ENCODE measurements at regions not wholly inside any gene's neighbourhood (a gene's known extent, or its start where the extent isn't known, plus 50 kb on each side); places are given as distances from the start of the nearest gene placed in this dataset.
"Not testable (repeated sequence)": the region's sequence is repeated elsewhere in the genome, so short reads cannot be mapped to it uniquely, and the experiment has no call there.

DNA sequence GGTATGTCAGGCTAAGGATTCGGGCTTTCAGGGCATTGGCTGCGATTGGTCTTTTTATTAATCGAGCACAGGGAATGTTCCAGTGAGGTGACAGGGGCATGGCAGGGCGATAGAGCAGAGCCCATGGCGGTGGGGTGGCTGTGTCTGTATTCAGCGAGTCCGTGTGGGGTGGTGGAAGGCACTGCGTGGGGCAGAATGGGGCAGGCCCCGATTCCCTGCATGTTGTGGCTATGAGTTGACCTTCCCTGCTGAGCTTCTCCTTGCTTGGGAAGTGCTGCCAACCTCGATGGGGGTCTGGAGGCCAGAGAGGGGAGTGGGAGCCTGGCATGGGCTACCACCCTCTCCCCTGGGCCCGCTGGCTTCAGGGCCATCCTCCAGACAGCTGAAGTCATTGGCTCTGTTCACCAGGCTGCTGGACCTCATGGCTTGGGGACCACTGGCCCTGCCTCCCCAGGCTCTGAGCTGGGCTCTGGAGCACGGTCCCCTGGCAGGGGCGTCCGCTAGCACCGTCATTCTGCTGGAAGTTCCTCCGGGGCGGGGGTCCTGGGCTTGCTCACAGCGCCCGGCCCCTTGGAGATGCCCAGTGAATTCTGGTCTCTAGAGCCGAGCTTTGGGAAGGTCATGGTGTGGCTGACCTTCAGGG is 92.1 kb downstream of the NPIPB11 start:
- Histone ChIP-seq H3K79me2 (ENCODE audit: low read depth) (no peaks in the 10 kb centered on the region), H4K20me1 (ENCODE audit: low read depth) (no peaks in the 10 kb centered on the region), H3K9me3 (ENCODE audit: low read depth) (no peaks in the 10 kb centered on the region), H3K9ac (no peak overlapping the region), H3K36me3 (no peaks in the 10 kb centered on the region), H2AFZ (replicated peaks) (no peak overlapping the region), H3F3A (ENCODE audit: low read depth) (peaks cover 8% of the 10 kb centered on the region), H3K4me3 (no peak overlapping the region), H3K4me1 (peaks cover 31% of the 10 kb centered on the region), H3K27ac (no peak overlapping the region), H3K4me2 (no peak overlapping the region), H3K27me3 (no peaks in the 10 kb centered on the region)
- peaks cover 24% of the 10 kb centered on the region for H3K27me3 Mint-ChIP-seq (ENCODE audit: insufficient read depth, low read depth)
- H3K9me3 Mint-ChIP-seq, result no peaks in the 10 kb centered on the region
- peaks cover 59% of the 10 kb centered on the region for H3K4me1 Mint-ChIP-seq
- DNase-seq (ENCODE audit: low spot score), result no peak
- H3K27ac Mint-ChIP-seq, result no peak overlapping the region
- TF ChIP-seq EZH2phosphoT487 (IDR thresholded peaks at IDR 0.05) (no peak), EZH2 (IDR thresholded peaks at IDR 0.05) (no peak)
- TF ChIP-seq, protein P1, sequence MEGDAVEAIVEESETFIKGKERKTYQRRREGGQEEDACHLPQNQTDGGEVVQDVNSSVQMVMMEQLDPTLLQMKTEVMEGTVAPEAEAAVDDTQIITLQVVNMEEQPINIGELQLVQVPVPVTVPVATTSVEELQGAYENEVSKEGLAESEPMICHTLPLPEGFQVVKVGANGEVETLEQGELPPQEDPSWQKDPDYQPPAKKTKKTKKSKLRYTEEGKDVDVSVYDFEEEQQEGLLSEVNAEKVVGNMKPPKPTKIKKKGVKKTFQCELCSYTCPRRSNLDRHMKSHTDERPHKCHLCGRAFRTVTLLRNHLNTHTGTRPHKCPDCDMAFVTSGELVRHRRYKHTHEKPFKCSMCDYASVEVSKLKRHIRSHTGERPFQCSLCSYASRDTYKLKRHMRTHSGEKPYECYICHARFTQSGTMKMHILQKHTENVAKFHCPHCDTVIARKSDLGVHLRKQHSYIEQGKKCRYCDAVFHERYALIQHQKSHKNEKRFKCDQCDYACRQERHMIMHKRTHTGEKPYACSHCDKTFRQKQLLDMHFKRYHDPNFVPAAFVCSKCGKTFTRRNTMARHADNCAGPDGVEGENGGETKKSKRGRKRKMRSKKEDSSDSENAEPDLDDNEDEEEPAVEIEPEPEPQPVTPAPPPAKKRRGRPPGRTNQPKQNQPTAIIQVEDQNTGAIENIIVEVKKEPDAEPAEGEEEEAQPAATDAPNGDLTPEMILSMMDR (IDR thresholded peaks at IDR 0.05), result no peak
- H3K4me3 Mint-ChIP-seq, result peak overlapping the region; percentile 27
- H3K36me3 Mint-ChIP-seq, result no peaks in the 10 kb centered on the region

DNA sequence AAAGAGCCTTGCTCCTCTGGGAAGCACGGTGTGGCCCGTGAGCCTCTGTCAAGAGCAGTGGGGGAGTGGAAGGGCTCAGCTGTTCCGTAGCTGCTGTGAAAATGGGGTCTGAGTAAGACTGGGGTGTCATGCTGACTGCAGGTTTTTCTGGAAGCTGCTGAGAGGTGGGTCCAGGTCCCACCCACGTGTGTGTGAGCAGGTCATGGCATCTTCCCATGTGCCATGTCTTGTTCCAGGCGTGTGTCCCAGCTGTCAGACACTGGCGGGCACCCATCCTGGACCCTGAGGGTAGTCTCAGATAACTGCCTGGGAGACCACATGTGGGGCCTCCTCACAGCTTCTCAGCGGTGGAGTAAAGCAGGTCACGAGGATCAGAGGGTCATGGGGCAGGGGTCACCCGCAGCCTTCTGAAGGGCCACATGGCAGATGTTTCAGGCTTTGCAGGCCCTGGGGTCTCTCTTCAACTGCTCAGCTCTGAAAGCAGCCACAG is 92.9 kb downstream of the NPIPB11 start:
- Histone ChIP-seq H3F3A (ENCODE audit: low read depth) (peaks cover 1% of the 10 kb centered on the region), H3K4me2 (no peak overlapping the region), H2AFZ (replicated peaks) (no peak overlapping the region), H3K27ac (no peak overlapping the region), H3K27me3 (no peaks in the 10 kb centered on the region), H3K79me2 (ENCODE audit: low read depth) (no peaks in the 10 kb centered on the region), H4K20me1 (ENCODE audit: low read depth) (no peaks in the 10 kb centered on the region), H3K36me3 (no peaks in the 10 kb centered on the region), H3K4me3 (no peak overlapping the region), H3K9ac (no peak overlapping the region), H3K9me3 (ENCODE audit: low read depth) (no peaks in the 10 kb centered on the region), H3K4me1 (peaks cover 25% of the 10 kb centered on the region)
- H3K9me3 Mint-ChIP-seq, result no peaks in the 10 kb centered on the region
- TF ChIP-seq, protein P1 (IDR thresholded peaks at IDR 0.05), result no peak
- TF ChIP-seq EZH2phosphoT487 (IDR thresholded peaks at IDR 0.05) (no peak), EZH2 (IDR thresholded peaks at IDR 0.05) (no peak)
- no peaks in the 10 kb centered on the region for H3K36me3 Mint-ChIP-seq
- H3K4me3 Mint-ChIP-seq, result peak overlapping the region; percentile 27
- H3K27ac Mint-ChIP-seq, result peak overlapping the region; percentile 72
- H3K27me3 Mint-ChIP-seq (ENCODE audit: insufficient read depth, low read depth), result peaks cover 23% of the 10 kb centered on the region
- H3K4me1 Mint-ChIP-seq, result peaks cover 51% of the 10 kb centered on the region
- no peak for DNase-seq (ENCODE audit: low spot score)

DNA sequence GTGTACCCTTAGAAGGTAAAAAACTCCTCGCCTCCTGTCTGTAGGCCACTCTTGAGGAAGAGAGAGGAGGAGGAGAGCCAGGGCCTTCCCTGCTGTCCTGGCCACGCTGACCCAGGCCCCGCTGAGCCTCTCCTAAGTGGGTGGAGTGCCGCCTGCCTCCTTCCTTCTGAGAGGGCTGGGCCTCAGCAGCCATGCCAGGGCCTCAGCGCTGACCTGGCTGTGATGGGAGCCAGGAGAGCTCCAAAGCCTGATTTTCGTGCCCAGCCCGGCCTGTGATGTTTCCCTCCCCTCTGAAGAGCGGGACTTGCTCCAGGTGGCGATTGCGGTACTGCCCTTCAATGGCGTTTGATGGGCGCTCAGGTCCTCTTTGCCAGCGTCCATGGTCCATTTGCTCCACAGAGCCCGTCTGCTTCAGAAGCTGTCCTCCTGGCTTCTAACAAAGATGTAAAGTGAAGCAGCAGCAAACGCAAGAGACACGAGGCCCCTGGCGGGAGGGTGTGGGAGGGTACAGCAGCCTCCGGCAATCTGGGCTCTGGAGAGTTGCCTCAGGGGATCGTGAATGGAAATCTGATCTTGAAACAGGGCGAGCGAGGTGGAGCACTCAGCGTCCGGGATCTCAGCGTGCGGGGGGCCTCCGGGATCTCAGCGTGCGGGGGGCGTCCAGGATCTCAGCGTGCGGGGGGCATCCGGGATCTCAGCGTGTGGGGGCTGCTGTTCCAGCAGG is 93.5 kb downstream of the NPIPB11 start:
- H3K4me2 ChIP-seq, result no peak overlapping the region
- no peaks in the 10 kb centered on the region for H3K36me3 Mint-ChIP-seq
- no peak overlapping the region for H3K4me3 ChIP-seq
- peaks cover 22% of the 10 kb centered on the region for H3K27me3 Mint-ChIP-seq (ENCODE audit: insufficient read depth, low read depth)
- no peak overlapping the region for H3K4me3 Mint-ChIP-seq
- H3K79me2 ChIP-seq (ENCODE audit: low read depth), result no peaks in the 10 kb centered on the region
- no peaks in the 10 kb centered on the region for H4K20me1 ChIP-seq (ENCODE audit: low read depth)
- no peak overlapping the region for H2AFZ ChIP-seq (replicated peaks)
- H3K27ac Mint-ChIP-seq, result peak overlapping the region; percentile 72
- no peaks in the 10 kb centered on the region for H3F3A ChIP-seq (ENCODE audit: low read depth)
- no peak overlapping the region for H3K9ac ChIP-seq
- DNase-seq (ENCODE audit: low spot score), result peak; percentile 22
- H3K36me3 ChIP-seq, result no peaks in the 10 kb centered on the region
- no peaks in the 10 kb centered on the region for H3K9me3 ChIP-seq (ENCODE audit: low read depth)
- TF ChIP-seq, protein P1 (IDR thresholded peaks at IDR 0.05), result no peak
- TF ChIP-seq EZH2 (IDR thresholded peaks at IDR 0.05), result no peak
- TF ChIP-seq EZH2phosphoT487 (IDR thresholded peaks at IDR 0.05), result no peak
- no peak overlapping the region for H3K27ac ChIP-seq
- peaks cover 45% of the 10 kb centered on the region for H3K4me1 Mint-ChIP-seq
- no peaks in the 10 kb centered on the region for H3K27me3 ChIP-seq
- H3K4me1 ChIP-seq, result peaks cover 19% of the 10 kb centered on the region
- no peaks in the 10 kb centered on the region for H3K9me3 Mint-ChIP-seq

DNA sequence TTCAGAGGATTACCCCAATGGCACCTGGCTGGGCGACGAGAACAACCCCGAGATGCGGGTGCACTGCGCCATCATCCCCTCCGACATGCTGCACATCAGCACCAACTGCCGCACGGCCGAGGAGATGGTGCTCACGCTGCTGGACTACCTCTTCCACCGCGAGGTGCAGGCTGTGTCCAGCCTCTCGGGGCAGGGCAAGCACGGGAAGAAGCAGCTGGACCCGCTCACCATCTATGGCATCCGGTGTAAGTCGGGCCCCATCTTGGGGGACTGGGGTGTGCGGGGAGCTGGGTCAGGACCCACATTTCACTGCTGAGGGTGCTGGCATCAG is 94.2 kb downstream of the NPIPB11 start:
- not testable (repeated sequence) for H3K9ac ChIP-seq; H3K36me3 Mint-ChIP-seq; H3K4me3 ChIP-seq; H3K27ac Mint-ChIP-seq; H3K4me2 ChIP-seq; H3K9me3 Mint-ChIP-seq; H3K4me3 Mint-ChIP-seq; H3K36me3 ChIP-seq; H3F3A ChIP-seq (ENCODE audit: low read depth); DNase-seq (ENCODE audit: low spot score); H3K27me3 ChIP-seq; H3K79me2 ChIP-seq (ENCODE audit: low read depth); H3K9me3 ChIP-seq (ENCODE audit: low read depth); H3K27ac ChIP-seq; H2AFZ ChIP-seq (replicated peaks); H4K20me1 ChIP-seq (ENCODE audit: low read depth)
- Mint-ChIP-seq H3K4me1 (peaks cover 40% of the 10 kb centered on the region), H3K27me3 (ENCODE audit: insufficient read depth, low read depth) (peaks cover 23% of the 10 kb centered on the region)
- H3K4me1 ChIP-seq, result peaks cover 16% of the 10 kb centered on the region
